OCI-LY3 (cell line): ENCODE measurements at regions not wholly inside any gene's neighbourhood (a gene's known extent, or its start where the extent isn't known, plus 50 kb on each side); places are given as distances from the start of the nearest gene placed in this dataset.
"Not testable (repeated sequence)": the region's sequence is repeated elsewhere in the genome, so short reads cannot be mapped to it uniquely, and the experiment has no call there.

ENCODE experiments used
- CTCF ChIP-seq: fragments of 200-600, 300-600 bp; sonication (generic); IDR thresholded peaks from 2 replicates; pipeline ENCODE4 v1.5.1; 2014; ENCODE audit warnings: antibody characterized with exemption, low read length, low read depth
- EZH2phosphoT487 ChIP-seq: fragments of 200-600 bp; shearing (Covaris generic); IDR thresholded peaks from 2 replicates; pipeline ENCODE4 v1.6.1; 2018; ENCODE audit warnings: antibody characterized with exemption, mixed run types, low read depth

GRCh38 chr1:146386851-146387749, 158.3 kb upstream of the NOTCH2NLA start:
- not testable (repeated sequence) for TF ChIP-seq CTCF, EZH2phosphoT487
